Activated naive CD8-positive, alpha-beta T cell treated with anti-CD3 and anti-CD28 coated beads, Interleukin-2, amount 50 U/mL, for 16 hours (primary cell): ENCODE measurements at regions not wholly inside any gene's neighbourhood (a gene's known extent, or its start where the extent isn't known, plus 50 kb on each side); places are given as distances from the start of the nearest gene placed in this dataset.

ENCODE experiments used
- DNase-seq: peaks from one replicate; pipeline ENCODE4 v3.0.0-alpha.2; 2020; ENCODE audit warnings: low read depth, low spot score

DNA sequence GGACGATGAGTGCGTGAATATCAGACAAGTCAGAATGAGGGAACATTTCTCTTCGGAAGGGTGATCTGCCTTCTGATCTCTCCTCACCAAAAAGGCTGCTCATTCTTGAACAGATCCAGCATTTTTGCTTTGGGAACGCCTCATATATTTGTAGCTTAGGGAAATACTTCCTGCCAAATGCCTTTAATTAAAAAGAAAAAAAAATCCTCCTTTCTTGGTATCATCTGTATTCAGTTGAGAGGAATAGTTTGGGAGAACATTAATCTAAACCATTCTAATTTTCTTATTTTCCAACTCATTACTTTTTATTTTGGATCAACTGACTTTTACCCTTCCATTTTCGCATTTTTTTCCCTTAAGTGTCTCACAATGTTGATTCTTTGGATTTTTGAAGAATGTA, 163.4 kb downstream of the SNX18 start:
- no peak for DNase-seq

- DNase-seq: no peak
Measured at GRCh38 chr5:54679686-54680085, 162.1 kb downstream of the SNX18 start.

DNA sequence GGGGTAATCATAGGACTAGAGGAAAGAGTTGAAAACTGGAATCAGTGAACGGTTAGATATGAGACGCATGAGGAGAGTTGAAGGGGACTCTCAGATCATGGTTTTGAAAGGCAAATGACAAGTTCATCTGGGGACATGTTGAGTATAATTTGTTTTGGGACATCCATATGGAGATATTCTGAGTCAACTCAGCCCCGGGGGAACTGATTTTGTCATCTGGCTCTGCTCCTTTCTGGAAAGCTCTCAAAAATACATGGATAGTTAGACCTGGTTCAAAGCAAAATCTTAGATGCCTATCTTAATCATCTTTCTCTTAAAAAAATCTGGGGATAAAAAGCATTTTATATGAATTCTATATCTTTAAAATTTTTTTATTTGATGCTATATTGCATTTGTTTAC, 161.2 kb downstream of the SNX18 start:
- DNase-seq: no peak

DNA sequence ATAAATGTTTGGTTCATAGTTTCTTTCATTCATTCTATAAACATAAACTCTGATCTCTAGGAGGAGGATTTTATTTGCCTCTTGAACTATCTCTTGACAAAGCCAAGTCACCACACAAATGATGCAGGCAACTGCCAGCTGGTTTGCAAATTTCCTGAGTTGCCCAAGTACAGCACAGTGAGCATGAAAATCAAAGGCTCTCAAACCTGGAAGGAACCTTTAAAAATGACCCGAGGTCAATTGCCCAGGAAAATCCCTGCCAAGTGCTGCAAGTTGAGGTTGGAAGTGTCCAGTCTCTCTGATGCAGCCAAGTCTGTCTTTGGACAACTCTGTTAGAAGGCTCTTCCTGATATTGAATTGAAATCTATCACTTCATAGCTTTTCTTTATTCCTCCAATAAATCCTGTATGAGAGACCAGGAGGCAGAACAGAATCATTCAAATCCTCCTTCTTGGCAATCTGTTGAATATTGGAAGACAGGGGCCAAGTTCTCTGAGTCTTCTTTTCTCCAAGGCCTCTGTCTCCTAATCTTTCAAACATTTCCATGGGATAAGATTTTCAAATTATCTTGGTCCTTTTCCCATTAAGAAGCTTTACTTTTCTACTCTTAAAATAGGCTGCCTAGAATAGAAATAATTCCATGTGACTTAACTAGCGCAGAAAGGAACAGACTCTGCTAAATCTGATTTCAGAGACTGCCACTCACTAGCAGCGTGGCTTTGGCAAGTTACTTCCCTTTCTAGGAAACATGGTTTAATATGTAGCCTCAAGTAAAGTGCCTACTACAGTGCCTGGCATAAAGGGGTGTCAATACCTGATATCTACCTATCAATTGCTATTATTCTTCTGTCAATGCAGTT, 159.2 kb downstream of the SNX18 start:
- no peak for DNase-seq

DNA sequence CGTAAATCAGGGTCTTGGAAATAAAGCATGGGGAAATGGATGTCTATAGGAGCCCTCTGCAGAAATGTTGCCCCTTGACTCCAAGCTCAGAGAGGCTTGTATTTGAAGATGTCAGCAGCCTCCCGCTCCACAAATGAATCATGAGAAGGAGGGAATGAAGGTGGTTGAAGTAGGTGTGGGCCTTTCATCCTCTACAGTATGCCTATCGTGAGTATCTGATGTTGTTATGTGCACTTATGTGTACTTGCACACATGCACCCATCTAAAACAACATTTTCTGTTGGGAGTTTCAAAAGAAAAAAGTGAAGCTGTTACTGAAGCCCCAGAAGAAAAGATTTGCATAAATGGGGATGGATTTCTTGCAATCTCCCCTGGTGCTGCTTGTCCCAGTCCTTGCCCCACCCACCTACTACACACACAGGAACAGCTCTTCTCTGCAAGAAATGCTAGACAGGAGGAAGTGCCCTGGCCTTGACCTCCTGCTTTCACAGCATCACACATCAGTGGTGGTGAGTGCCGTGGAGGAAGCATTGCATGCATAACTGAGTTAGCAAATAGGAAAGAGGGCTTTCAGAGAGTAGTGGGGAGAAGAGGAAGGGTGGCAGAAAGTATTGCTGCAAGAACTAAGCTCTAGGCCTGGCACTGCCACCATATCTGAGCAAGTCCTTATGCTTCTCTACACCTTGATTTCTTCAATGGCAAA, 156.1 kb downstream of the SNX18 start:
- DNase-seq: no peak

DNA sequence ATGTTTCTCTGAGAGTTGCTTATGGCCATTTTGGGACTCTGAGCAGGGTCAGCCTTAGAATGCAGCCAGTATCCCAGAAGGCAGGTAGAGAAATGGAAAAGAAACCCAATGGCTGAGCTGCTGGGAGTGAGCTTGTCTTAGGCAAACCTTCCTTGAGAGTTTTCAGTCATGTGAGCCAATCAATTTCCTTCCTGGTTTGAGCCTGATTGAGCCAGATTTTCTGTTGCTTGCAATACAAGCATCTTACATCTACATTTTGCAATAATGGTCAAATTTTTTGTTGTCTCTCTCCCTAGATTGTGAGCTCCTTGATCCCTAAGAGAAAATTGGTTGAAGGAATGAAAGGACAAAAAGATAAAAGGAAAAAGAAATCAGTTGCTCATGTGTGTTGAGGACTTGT, 155.3 kb downstream of the SNX18 start:
- no peak for DNase-seq

DNA sequence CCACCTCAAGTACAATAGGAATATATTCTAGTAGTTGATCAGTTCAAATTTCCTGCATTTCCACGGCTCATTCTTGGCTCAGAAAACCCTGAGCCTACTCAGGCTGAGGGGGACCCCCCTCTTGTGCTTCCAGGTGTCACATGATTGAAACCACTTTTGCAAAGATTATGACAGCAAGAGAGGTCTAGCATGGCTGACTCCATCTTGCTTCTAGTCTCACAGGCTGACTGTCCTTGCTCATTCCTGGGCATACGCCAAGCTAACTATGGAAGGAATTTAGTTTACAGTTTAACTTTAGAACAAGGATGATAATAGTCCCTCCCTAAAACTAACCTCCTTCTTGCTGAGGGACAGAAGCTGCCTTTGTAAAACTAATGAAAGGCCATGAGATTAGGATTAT, 154.1 kb downstream of the SNX18 start:
- no peak for DNase-seq

DNA sequence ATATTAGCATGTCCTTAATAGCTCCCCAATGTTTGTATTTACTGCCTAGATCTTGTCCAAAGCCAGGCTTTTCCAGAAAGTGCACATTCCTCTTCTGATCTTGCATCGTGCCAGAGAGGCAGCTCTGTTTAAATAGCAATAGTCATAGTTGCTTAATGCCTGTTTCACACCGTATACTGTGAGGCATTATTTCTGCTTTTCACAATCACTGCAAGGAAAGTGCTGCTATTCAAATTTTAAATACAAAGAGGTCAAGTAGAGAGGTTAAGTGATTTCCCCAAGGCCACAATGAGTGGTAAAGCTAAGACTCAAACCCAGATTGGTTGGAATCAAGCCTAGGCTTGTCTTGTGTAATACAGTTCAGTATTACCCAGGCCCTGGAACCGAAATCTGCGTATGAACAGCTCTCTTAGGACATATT, 153.6 kb downstream of the SNX18 start:
- no peak for DNase-seq

DNA sequence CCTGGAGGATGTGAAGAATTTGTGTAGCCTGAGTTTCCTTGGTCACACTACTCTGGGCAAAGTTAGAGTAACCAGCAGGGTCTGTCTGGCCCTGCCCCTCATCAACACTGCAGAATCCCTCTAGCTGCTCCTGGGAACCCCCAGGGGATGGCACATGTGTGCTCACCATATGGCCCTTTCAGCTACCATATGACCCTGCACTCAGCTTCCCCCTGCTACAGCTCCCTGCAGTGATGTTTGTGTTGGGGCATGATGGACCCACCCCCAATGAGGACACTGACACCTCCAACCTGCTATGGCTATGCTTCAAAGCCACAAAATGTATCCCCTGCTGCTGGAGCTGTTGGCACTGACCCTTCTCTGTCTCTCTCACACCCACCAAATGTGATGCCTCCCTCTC, 152.7 kb downstream of the SNX18 start:
- DNase-seq: no peak

- no peak for DNase-seq
Measured at GRCh38 chr5:54669845-54670244, 152.3 kb downstream of the SNX18 start.

GRCh38 chr5:54669285-54669684, 151.7 kb downstream of the SNX18 start:
- no peak for DNase-seq

DNA sequence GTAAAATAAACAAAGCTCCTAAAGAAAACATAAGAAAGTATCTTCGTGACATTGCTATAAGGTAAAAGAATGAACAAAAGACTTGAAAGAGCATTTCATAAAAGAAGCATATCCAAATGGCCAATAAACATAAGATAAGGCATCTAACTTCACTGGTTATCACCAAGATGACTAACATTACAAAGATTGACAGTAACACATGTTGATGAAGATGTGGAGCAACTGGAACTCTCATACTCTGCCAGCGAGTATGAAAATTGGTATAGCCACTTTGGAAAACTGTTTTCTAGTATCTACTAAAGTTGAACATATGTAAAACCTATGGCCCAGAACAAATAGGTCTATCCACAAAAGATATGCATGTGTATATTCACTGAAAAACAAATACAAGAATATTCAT, 150.5 kb downstream of the SNX18 start:
- DNase-seq: no peak

DNA sequence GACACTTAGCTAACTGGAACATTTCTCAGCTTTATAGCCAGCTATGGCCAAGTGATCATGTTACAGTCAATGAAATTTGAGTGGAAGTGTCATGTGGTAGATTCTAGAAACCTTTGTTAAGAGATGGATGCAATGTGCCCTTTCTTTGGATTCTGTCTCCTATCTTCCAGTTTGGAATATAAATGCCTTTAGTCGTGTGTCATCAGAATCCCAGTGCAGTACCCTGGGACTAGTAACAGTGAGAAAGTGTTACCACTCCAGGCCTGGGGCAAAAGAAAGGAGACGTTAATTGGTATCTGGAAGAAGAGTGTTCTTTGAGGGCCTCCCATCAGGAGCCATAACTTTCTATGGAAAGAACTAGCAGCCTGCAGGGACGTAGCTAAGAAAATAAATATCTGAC, 149.6 kb downstream of the SNX18 start:
- DNase-seq: no peak

GRCh38 chr5:54663866-54664265, 146.3 kb downstream of the SNX18 start:
- DNase-seq: no peak

DNA sequence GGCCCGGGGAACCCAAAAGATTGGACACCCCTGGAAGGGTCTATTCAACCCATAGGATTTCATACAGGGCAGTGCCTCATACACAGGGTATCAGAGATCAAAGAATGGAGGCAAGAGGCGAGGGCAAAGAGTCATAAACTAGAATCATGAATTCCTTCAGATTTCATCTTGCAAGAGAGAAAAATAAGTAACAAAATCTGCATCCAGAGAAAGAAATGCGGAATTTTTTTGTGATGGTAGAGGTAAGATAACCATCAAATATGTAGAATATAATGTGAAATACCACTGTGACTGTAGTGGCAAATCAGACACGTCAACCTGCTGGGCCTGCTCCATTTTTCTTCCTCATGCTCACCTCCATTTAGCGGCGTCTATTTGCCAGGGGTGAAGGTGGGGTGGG, 143.6 kb downstream of the SNX18 start:
- DNase-seq: no peak

DNA sequence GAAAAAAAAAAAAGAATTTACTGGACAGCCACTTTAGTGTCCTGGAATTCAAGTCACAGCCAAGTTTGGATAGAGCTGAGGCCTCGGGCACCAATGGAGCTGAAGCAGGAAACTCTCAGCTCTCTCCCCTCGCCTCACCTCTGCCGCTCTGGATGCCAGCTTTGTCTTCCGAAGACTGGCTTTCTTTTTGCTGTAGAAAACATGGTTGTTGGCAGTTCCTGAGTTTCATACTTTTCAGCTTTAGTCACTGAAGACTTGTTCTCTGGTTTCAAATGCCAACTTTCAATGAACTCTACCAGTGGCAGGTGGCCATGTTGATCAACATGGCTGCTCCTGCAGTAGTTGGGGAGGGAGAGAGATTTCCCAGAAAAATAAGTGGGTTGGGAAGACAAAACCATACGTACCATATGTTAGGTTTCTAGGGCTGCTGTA, 142.2 kb downstream of the SNX18 start:
- no peak for DNase-seq

DNA sequence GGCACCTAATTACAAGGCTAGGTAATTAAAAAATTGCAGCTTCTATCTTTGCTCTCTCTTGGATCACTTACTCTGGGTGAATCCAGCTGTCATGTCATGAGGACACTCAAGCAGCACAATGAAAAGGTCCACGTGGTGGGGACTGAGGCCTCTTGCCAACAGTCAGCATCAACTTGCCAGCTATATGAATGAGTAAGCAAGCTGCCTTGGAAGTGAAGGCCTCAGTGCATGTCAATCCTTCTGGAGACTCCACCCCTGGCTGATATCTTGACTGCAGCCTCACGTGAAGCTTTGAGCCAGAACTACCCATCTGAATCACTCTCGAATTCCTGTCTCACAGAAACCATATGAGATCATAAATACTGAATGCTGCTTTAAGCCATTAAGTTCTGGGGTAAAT, 140.5 kb downstream of the SNX18 start:
- DNase-seq: no peak

GRCh38 chr5:54656261-54656728, 138.7 kb downstream of the SNX18 start:
- DNase-seq: no peak

DNA sequence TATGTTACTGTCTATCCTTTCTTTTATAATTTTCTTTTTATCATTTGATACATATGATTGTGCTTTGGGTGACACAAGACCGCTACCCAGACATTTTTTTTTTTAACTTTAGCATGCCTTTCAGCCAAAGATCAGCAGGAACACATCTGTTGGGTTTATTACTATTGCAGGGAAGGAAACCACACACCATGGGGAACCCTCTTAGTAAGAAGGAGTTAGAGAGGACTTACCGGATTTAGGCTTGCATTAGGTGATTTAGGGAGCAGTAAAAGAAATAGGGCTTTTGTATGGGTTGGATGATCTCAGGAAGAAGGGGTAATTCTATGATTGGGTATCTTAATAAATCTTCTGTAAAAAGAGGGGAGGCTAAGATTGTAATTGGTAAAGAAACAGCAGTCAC, 138.2 kb downstream of the SNX18 start:
- DNase-seq: no peak

DNA sequence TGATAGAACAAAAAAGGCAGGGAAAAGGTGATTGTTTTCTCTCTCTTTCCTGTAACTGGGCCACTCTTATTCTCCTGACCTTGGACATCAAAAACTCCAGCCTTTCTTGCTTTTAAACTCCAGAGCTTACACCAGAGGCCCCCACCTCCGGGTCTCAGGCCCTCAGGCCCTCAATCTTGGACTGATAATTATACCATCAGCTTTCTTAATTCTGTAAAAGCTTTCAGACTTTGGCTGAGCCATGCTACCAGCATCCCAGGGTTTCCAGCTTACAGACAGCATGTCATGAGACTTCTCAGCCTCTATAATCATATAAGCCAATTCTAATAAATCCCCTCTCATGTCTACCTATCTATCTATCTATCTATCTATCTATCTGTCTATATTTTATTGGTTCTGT, 137.7 kb downstream of the SNX18 start:
- DNase-seq: no peak

GRCh38 chr5:54653956-54654614, 136.5 kb downstream of the SNX18 start:
- DNase-seq: no peak

- no peak for DNase-seq
Measured at GRCh38 chr5:54651482-54652076, 134.0 kb downstream of the SNX18 start.
